ENCODE measurements at regions not wholly inside any gene's neighbourhood (a gene's known extent, or its start where the extent isn't known, plus 50 kb on each side); places are given as distances from the start of the nearest gene placed in this dataset.

GRCh38 chr10:125362950-125363349 is 202.6 kb upstream of the CTBP2 start:
- no peak overlapping the region for H2BK5ac ChIP-seq (ENCODE audit: low read length)
- no CpG with 5 or more reads among the region's 2 CpGs for WGBS (ENCODE audit: extremely low coverage, insufficient coverage, low lambda C conversion rate)
- no peak overlapping the region for H3K9ac ChIP-seq (ENCODE audit: low read length)

GRCh38 chr10:125359401-125359800 is 199.0 kb upstream of the CTBP2 start:
- no peak overlapping the region for H4K8ac ChIP-seq (ENCODE audit: low read depth, low read length)
- H3K36me3 ChIP-seq (ENCODE audit: control insufficient read depth, insufficient read depth, low read length) = no peaks in the 10 kb centered on the region
- no peaks in the 10 kb centered on the region for H3K27me3 ChIP-seq (ENCODE audit: insufficient read depth, low read length, poor library complexity)
- no peak overlapping the region for H3K4me3 ChIP-seq (ENCODE audit: low read length)
- no peak overlapping the region for H3K23ac ChIP-seq (ENCODE audit: low read length)
- no peak for DNase-seq
- H3K9ac ChIP-seq (ENCODE audit: low read length) = no peak overlapping the region
- H4K5ac ChIP-seq (ENCODE audit: low read length) = no peak overlapping the region
- H3K79me1 ChIP-seq (ENCODE audit: low read length) = no peaks in the 10 kb centered on the region
- H3K27ac ChIP-seq (ENCODE audit: low read depth, low read length) = no peak overlapping the region
- no peak overlapping the region for H2BK5ac ChIP-seq (ENCODE audit: low read length)
- H3K56ac ChIP-seq (ENCODE audit: low read length) = no peak overlapping the region
- no peak overlapping the region for H3K18ac ChIP-seq (ENCODE audit: low read length)
- H3K4me2 ChIP-seq (ENCODE audit: low read length) = no peak overlapping the region
- no peak overlapping the region for H2BK120ac ChIP-seq (ENCODE audit: low read depth, low read length)
- no peak overlapping the region for H2AK5ac ChIP-seq (ENCODE audit: low read length)
- no peak overlapping the region for H3K4ac ChIP-seq (ENCODE audit: low read depth, low read length)
- no peaks in the 10 kb centered on the region for H3K4me1 ChIP-seq (ENCODE audit: control insufficient read depth, low read depth, low read length)
- no peaks in the 10 kb centered on the region for H3K79me2 ChIP-seq (ENCODE audit: control insufficient read depth, insufficient read depth, low read length)
- H2BK15ac ChIP-seq (replicated peaks; ENCODE audit: low read depth) = no peak overlapping the region

More at GRCh38 chr10:125362950-125363349, 202.6 kb upstream of the CTBP2 start:
- Histone ChIP-seq H2BK15ac (replicated peaks; ENCODE audit: low read depth) (no peak overlapping the region), H2BK120ac (ENCODE audit: low read depth, low read length) (no peak overlapping the region), H3K23ac (ENCODE audit: low read length) (no peak overlapping the region), H2AK5ac (ENCODE audit: low read length) (no peak overlapping the region), H4K5ac (ENCODE audit: low read length) (no peak overlapping the region), H3K36me3 (ENCODE audit: control insufficient read depth, insufficient read depth, low read length) (no peaks in the 10 kb centered on the region), H3K4me1 (ENCODE audit: control insufficient read depth, low read depth, low read length) (no peaks in the 10 kb centered on the region), H3K18ac (ENCODE audit: low read length) (no peak overlapping the region), H3K27ac (ENCODE audit: low read depth, low read length) (no peak overlapping the region), H3K27me3 (ENCODE audit: insufficient read depth, low read length, poor library complexity) (no peaks in the 10 kb centered on the region), H3K4me3 (ENCODE audit: low read length) (no peak overlapping the region), H3K4me2 (ENCODE audit: low read length) (no peak overlapping the region), H3K79me1 (ENCODE audit: low read length) (no peaks in the 10 kb centered on the region), H3K56ac (ENCODE audit: low read length) (no peak overlapping the region), H3K79me2 (ENCODE audit: control insufficient read depth, insufficient read depth, low read length) (no peaks in the 10 kb centered on the region), H3K4ac (ENCODE audit: low read depth, low read length) (no peak overlapping the region), H4K8ac (ENCODE audit: low read depth, low read length) (no peak overlapping the region)
- DNase-seq = no peak

GRCh38 chr10:125355657-125356056 is 195.3 kb upstream of the CTBP2 start:
- DNase-seq = no peak
- Histone ChIP-seq H3K9ac (ENCODE audit: low read length) (no peak overlapping the region), H3K79me1 (ENCODE audit: low read length) (no peaks in the 10 kb centered on the region), H2BK5ac (ENCODE audit: low read length) (no peak overlapping the region), H3K4ac (ENCODE audit: low read depth, low read length) (no peak overlapping the region), H2BK15ac (replicated peaks; ENCODE audit: low read depth) (no peak overlapping the region), H3K79me2 (ENCODE audit: control insufficient read depth, insufficient read depth, low read length) (no peaks in the 10 kb centered on the region), H3K4me2 (ENCODE audit: low read length) (no peak overlapping the region), H4K5ac (ENCODE audit: low read length) (no peak overlapping the region), H3K27me3 (ENCODE audit: insufficient read depth, low read length, poor library complexity) (no peaks in the 10 kb centered on the region), H2AK5ac (ENCODE audit: low read length) (no peak overlapping the region), H3K27ac (ENCODE audit: low read depth, low read length) (no peak overlapping the region), H3K36me3 (ENCODE audit: control insufficient read depth, insufficient read depth, low read length) (no peaks in the 10 kb centered on the region), H4K8ac (ENCODE audit: low read depth, low read length) (no peak overlapping the region), H2BK120ac (ENCODE audit: low read depth, low read length) (no peak overlapping the region), H3K56ac (ENCODE audit: low read length) (no peak overlapping the region), H3K18ac (ENCODE audit: low read length) (no peak overlapping the region), H3K23ac (ENCODE audit: low read length) (no peak overlapping the region), H3K4me3 (ENCODE audit: low read length) (no peak overlapping the region), H3K4me1 (ENCODE audit: control insufficient read depth, low read depth, low read length) (no peaks in the 10 kb centered on the region)
- WGBS (ENCODE audit: extremely low coverage, insufficient coverage, low lambda C conversion rate) = no CpG with 5 or more reads among the region's 17 CpGs

- no peak overlapping the region for H3K18ac ChIP-seq (ENCODE audit: low read length)
- no peak overlapping the region for H3K56ac ChIP-seq (ENCODE audit: low read length)
- no peak overlapping the region for H3K4me3 ChIP-seq (ENCODE audit: low read length)
- H2BK15ac ChIP-seq (replicated peaks; ENCODE audit: low read depth) = no peak overlapping the region
- H3K79me1 ChIP-seq (ENCODE audit: low read length) = no peaks in the 10 kb centered on the region
- no peak for DNase-seq
- H3K27ac ChIP-seq (ENCODE audit: low read depth, low read length) = no peak overlapping the region
- no peak overlapping the region for H2BK120ac ChIP-seq (ENCODE audit: low read depth, low read length)
- H3K9ac ChIP-seq (ENCODE audit: low read length) = no peak overlapping the region
- no peak overlapping the region for H2AK5ac ChIP-seq (ENCODE audit: low read length)
- no peak overlapping the region for H4K8ac ChIP-seq (ENCODE audit: low read depth, low read length)
- no peaks in the 10 kb centered on the region for H3K4me1 ChIP-seq (ENCODE audit: control insufficient read depth, low read depth, low read length)
- no CpG with 5 or more reads among the region's 2 CpGs for WGBS (ENCODE audit: extremely low coverage, insufficient coverage, low lambda C conversion rate)
- no peaks in the 10 kb centered on the region for H3K79me2 ChIP-seq (ENCODE audit: control insufficient read depth, insufficient read depth, low read length)
- H3K4me2 ChIP-seq (ENCODE audit: low read length) = no peak overlapping the region
- no peak overlapping the region for H3K4ac ChIP-seq (ENCODE audit: low read depth, low read length)
- H2BK5ac ChIP-seq (ENCODE audit: low read length) = no peak overlapping the region
- no peaks in the 10 kb centered on the region for H3K36me3 ChIP-seq (ENCODE audit: control insufficient read depth, insufficient read depth, low read length)
- no peak overlapping the region for H3K23ac ChIP-seq (ENCODE audit: low read length)
- no peaks in the 10 kb centered on the region for H3K27me3 ChIP-seq (ENCODE audit: insufficient read depth, low read length, poor library complexity)
- H4K5ac ChIP-seq (ENCODE audit: low read length) = no peak overlapping the region
Observed at GRCh38 chr10:125350519-125350918, 190.2 kb upstream of the CTBP2 start.

GRCh38 chr10:125348536-125348935 is 188.2 kb upstream of the CTBP2 start:
- H4K8ac ChIP-seq (ENCODE audit: low read depth, low read length) = no peak overlapping the region
- no peaks in the 10 kb centered on the region for H3K79me1 ChIP-seq (ENCODE audit: low read length)
- H3K79me2 ChIP-seq (ENCODE audit: control insufficient read depth, insufficient read depth, low read length) = no peaks in the 10 kb centered on the region
- no peak overlapping the region for H2BK120ac ChIP-seq (ENCODE audit: low read depth, low read length)
- no peak overlapping the region for H3K23ac ChIP-seq (ENCODE audit: low read length)
- H3K9ac ChIP-seq (ENCODE audit: low read length) = no peak overlapping the region
- no peak overlapping the region for H3K56ac ChIP-seq (ENCODE audit: low read length)
- no peaks in the 10 kb centered on the region for H3K4me1 ChIP-seq (ENCODE audit: control insufficient read depth, low read depth, low read length)
- H2BK15ac ChIP-seq (replicated peaks; ENCODE audit: low read depth) = no peak overlapping the region
- H3K27me3 ChIP-seq (ENCODE audit: insufficient read depth, low read length, poor library complexity) = no peaks in the 10 kb centered on the region
- no peaks in the 10 kb centered on the region for H3K36me3 ChIP-seq (ENCODE audit: control insufficient read depth, insufficient read depth, low read length)
- no peak overlapping the region for H2BK5ac ChIP-seq (ENCODE audit: low read length)
- no peak overlapping the region for H3K4me3 ChIP-seq (ENCODE audit: low read length)
- H2AK5ac ChIP-seq (ENCODE audit: low read length) = no peak overlapping the region
- H3K18ac ChIP-seq (ENCODE audit: low read length) = no peak overlapping the region
- WGBS (ENCODE audit: extremely low coverage, insufficient coverage, low lambda C conversion rate) = no CpG with 5 or more reads among the region's 2 CpGs
- no peak overlapping the region for H3K4ac ChIP-seq (ENCODE audit: low read depth, low read length)
- DNase-seq = no peak
- H3K27ac ChIP-seq (ENCODE audit: low read depth, low read length) = no peak overlapping the region
- H3K4me2 ChIP-seq (ENCODE audit: low read length) = no peak overlapping the region
- no peak overlapping the region for H4K5ac ChIP-seq (ENCODE audit: low read length)

GRCh38 chr10:125344573-125345171 is 184.3 kb upstream of the CTBP2 start:
- Histone ChIP-seq H2BK5ac (ENCODE audit: low read length) (no peak overlapping the region), H3K79me1 (ENCODE audit: low read length) (no peaks in the 10 kb centered on the region), H3K23ac (ENCODE audit: low read length) (no peak overlapping the region), H3K4me2 (ENCODE audit: low read length) (no peak overlapping the region), H3K18ac (ENCODE audit: low read length) (no peak overlapping the region), H4K5ac (ENCODE audit: low read length) (no peak overlapping the region), H2BK120ac (ENCODE audit: low read depth, low read length) (no peak overlapping the region), H2AK5ac (ENCODE audit: low read length) (no peak overlapping the region), H3K79me2 (ENCODE audit: control insufficient read depth, insufficient read depth, low read length) (no peaks in the 10 kb centered on the region), H3K56ac (ENCODE audit: low read length) (no peak overlapping the region), H2BK15ac (replicated peaks; ENCODE audit: low read depth) (no peak overlapping the region), H3K36me3 (ENCODE audit: control insufficient read depth, insufficient read depth, low read length) (no peaks in the 10 kb centered on the region), H3K4me1 (ENCODE audit: control insufficient read depth, low read depth, low read length) (no peaks in the 10 kb centered on the region), H3K4me3 (ENCODE audit: low read length) (no peak overlapping the region), H3K9ac (ENCODE audit: low read length) (no peak overlapping the region), H3K27me3 (ENCODE audit: insufficient read depth, low read length, poor library complexity) (no peaks in the 10 kb centered on the region), H3K4ac (ENCODE audit: low read depth, low read length) (no peak overlapping the region), H3K27ac (ENCODE audit: low read depth, low read length) (no peak overlapping the region), H4K8ac (ENCODE audit: low read depth, low read length) (no peak overlapping the region)
- DNase-seq = no peak
- no CpG with 5 or more reads among the region's 19 CpGs for WGBS (ENCODE audit: extremely low coverage, insufficient coverage, low lambda C conversion rate)

All from mesendoderm (in vitro differentiated cells).